DND-41 (cell line): ENCODE measurements at regions not wholly inside any gene's neighbourhood (a gene's known extent, or its start where the extent isn't known, plus 50 kb on each side); places are given as distances from the start of the nearest gene placed in this dataset.
A peak's percentile ranks its signal among the peaks of the same experiment; 100 is the strongest.

ENCODE experiments used
- ATAC-seq: fragments of 200-7000 bp; cut with Tn5 transposase; 3 replicates; pipeline ENCODE4 v1.9.1; 2021; ENCODE audit warnings: low read depth; ENCODE audit not compliant: insufficient read depth
- DNase-seq: peaks from one replicate; pipeline ENCODE4 v3.0.0-alpha.2; 2020
- H2AFZ ChIP-seq: 2 replicates; pipeline ENCODE4 v1.6.0; 2012; ENCODE audit warnings: low read depth, low read length
- H3K27ac ChIP-seq: 2 replicates; pipeline ENCODE4 v1.5.1; 2012; ENCODE audit warnings: low read length, inconsistent platforms
- H3K27me3 ChIP-seq: fragments of 200-600 bp; sonication (generic); 2 replicates; pipeline ENCODE4 v1.6.0; 2012; ENCODE audit warnings: low read length, mild to moderate bottlenecking, inconsistent platforms; ENCODE audit not compliant: insufficient read depth, poor library complexity
- H3K36me3 ChIP-seq: 2 replicates; pipeline ENCODE4 v1.5.1; 2012; ENCODE audit warnings: low read length, inconsistent platforms; ENCODE audit not compliant: insufficient read depth
- H3K4me1 ChIP-seq: 2 replicates; pipeline ENCODE4 v1.5.1; 2012; ENCODE audit warnings: mild to moderate bottlenecking, low read length; ENCODE audit not compliant: insufficient read depth
- H3K4me2 ChIP-seq: 2 replicates; pipeline ENCODE4 v1.6.0; 2012; ENCODE audit warnings: mild to moderate bottlenecking, moderate library complexity, low read length, inconsistent platforms; ENCODE audit not compliant: insufficient read depth
- H3K4me3 ChIP-seq, 2 experiments: fragments of 200-600 bp in 1 of 2; shearing (Covaris generic) in 1 of 2; 2 replicates each; pipeline ENCODE4 v1.5.1; 2012 to 2016; ENCODE audit warnings: inconsistent platforms in 2 of 2, low read length in 2 of 2, mild to moderate bottlenecking in 2 of 2, low read depth in 1 of 2, moderate library complexity in 1 of 2
- H3K79me2 ChIP-seq: 2 replicates; pipeline ENCODE4 v1.6.0; 2012; ENCODE audit warnings: low read length, inconsistent platforms; ENCODE audit not compliant: insufficient read depth
- H3K9ac ChIP-seq: 2 replicates; pipeline ENCODE4 v1.6.0; 2012; ENCODE audit warnings: low read depth, mild to moderate bottlenecking, inconsistent platforms, low read length, moderate library complexity
- H3K9me3 ChIP-seq: 2 replicates; pipeline ENCODE4 v1.5.1; 2012; ENCODE audit warnings: low read length, moderate library complexity, mild to moderate bottlenecking, inconsistent platforms; ENCODE audit not compliant: insufficient read depth, severe bottlenecking
- H4K20me1 ChIP-seq: 2 replicates; pipeline ENCODE4 v1.6.0; 2012; ENCODE audit warnings: low read length; ENCODE audit not compliant: insufficient read depth
- EZH2 ChIP-seq: IDR thresholded peaks from 3 replicates; pipeline ENCODE4 v1.6.1; 2012; ENCODE audit warnings: borderline replicate concordance, low read depth, mild to moderate bottlenecking, moderate library complexity, low read length, inconsistent platforms; ENCODE audit not compliant: severe bottlenecking
- TF ChIP-seq, protein P1 (sequence below): IDR thresholded peaks from 2 replicates; pipeline ENCODE4 v1.5.1; 2012; ENCODE audit warnings: borderline replicate concordance, low read length, moderate library complexity, mild to moderate bottlenecking; ENCODE audit not compliant: poor library complexity, severe bottlenecking; ENCODE audit errors: extremely low read depth

- Histone ChIP-seq H3K4me1 (no peaks in the 10 kb centered on the region), H3K79me2 (no peaks in the 10 kb centered on the region), H3K36me3 (no peaks in the 10 kb centered on the region), H3K9ac (no peak overlapping the region), H3K4me2 (no peak overlapping the region), H3K9me3 (no peaks in the 10 kb centered on the region), H4K20me1 (no peaks in the 10 kb centered on the region), H3K4me3 (no peak overlapping the region), H3K27me3 (no peaks in the 10 kb centered on the region), H2AFZ (no peak overlapping the region), H3K27ac (no peak overlapping the region)
- ATAC-seq (no peak), DNase-seq (no peak)
- no peak for TF ChIP-seq EZH2
- TF ChIP-seq, protein P1, sequence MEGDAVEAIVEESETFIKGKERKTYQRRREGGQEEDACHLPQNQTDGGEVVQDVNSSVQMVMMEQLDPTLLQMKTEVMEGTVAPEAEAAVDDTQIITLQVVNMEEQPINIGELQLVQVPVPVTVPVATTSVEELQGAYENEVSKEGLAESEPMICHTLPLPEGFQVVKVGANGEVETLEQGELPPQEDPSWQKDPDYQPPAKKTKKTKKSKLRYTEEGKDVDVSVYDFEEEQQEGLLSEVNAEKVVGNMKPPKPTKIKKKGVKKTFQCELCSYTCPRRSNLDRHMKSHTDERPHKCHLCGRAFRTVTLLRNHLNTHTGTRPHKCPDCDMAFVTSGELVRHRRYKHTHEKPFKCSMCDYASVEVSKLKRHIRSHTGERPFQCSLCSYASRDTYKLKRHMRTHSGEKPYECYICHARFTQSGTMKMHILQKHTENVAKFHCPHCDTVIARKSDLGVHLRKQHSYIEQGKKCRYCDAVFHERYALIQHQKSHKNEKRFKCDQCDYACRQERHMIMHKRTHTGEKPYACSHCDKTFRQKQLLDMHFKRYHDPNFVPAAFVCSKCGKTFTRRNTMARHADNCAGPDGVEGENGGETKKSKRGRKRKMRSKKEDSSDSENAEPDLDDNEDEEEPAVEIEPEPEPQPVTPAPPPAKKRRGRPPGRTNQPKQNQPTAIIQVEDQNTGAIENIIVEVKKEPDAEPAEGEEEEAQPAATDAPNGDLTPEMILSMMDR = no peak
Observed at GRCh38 chr11:79720115-79720514, 279.3 kb upstream of the TENM4 start.

- no peak overlapping the region for H3K4me2 ChIP-seq
- no peaks in the 10 kb centered on the region for H3K36me3 ChIP-seq
- no peak overlapping the region for H3K27ac ChIP-seq
- peak; percentile 11 for DNase-seq
- H3K4me3 ChIP-seq = no peak overlapping the region
- no peak overlapping the region for H3K9ac ChIP-seq
- no peaks in the 10 kb centered on the region for H3K79me2 ChIP-seq
- no peak overlapping the region for H2AFZ ChIP-seq
- no peaks in the 10 kb centered on the region for H3K4me1 ChIP-seq
- H3K27me3 ChIP-seq = no peaks in the 10 kb centered on the region
- no peak for ATAC-seq
- H3K9me3 ChIP-seq = peaks cover 3% of the 10 kb centered on the region
- H4K20me1 ChIP-seq = no peaks in the 10 kb centered on the region
- TF ChIP-seq, protein P1 = peak; percentile 62
- no peak for TF ChIP-seq EZH2
Observed at GRCh38 chr11:79708319-79708932, 267.6 kb upstream of the TENM4 start.

- no peak overlapping the region for H3K4me2 ChIP-seq
- H3K9me3 ChIP-seq = peaks cover 6% of the 10 kb centered on the region
- no peaks in the 10 kb centered on the region for H3K79me2 ChIP-seq
- no peak for TF ChIP-seq EZH2
- no peak overlapping the region for H3K4me3 ChIP-seq
- DNase-seq (no peak), ATAC-seq (no peak)
- H4K20me1 ChIP-seq = no peaks in the 10 kb centered on the region
- no peak overlapping the region for H2AFZ ChIP-seq
- no peaks in the 10 kb centered on the region for H3K27me3 ChIP-seq
- no peak overlapping the region for H3K27ac ChIP-seq
- no peaks in the 10 kb centered on the region for H3K36me3 ChIP-seq
- no peak overlapping the region for H3K9ac ChIP-seq
- no peaks in the 10 kb centered on the region for H3K4me1 ChIP-seq
Observed at GRCh38 chr11:79705648-79706047, 264.8 kb upstream of the TENM4 start.

DNA sequence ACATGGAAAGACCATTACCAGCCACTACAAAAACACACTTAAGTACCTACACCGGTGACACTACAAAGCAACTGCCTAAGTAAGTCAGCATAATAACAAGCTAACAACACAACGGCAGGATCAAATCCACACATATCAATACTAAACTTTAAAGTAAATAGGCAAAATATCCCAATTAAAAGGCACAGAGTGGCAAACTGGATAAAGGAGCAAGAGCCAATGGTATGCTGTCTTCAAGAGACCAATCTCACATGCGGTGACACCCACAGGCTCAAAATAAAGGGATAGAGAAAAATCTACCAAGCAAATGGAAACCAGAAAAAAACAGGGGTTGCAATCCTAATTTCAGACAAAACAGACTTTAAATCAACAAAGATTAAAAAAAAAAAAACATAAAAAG, 261.5 kb upstream of the TENM4 start:
- Histone ChIP-seq H3K27ac (no peak overlapping the region), H2AFZ (no peak overlapping the region), H3K9ac (no peak overlapping the region), H3K4me1 (no peaks in the 10 kb centered on the region), H3K9me3 (peaks cover 9% of the 10 kb centered on the region), H4K20me1 (no peaks in the 10 kb centered on the region), H3K79me2 (no peaks in the 10 kb centered on the region), H3K4me2 (no peak overlapping the region), H3K4me3 (no peak overlapping the region), H3K27me3 (no peaks in the 10 kb centered on the region), H3K36me3 (no peaks in the 10 kb centered on the region)
- no peak for ATAC-seq
- TF ChIP-seq EZH2 = no peak
- TF ChIP-seq, protein P1 = no peak
- no peak for DNase-seq
